ENCODE measurements at regions not wholly inside any gene's neighbourhood (a gene's known extent, or its start where the extent isn't known, plus 50 kb on each side); places are given as distances from the start of the nearest gene placed in this dataset.

DNA sequence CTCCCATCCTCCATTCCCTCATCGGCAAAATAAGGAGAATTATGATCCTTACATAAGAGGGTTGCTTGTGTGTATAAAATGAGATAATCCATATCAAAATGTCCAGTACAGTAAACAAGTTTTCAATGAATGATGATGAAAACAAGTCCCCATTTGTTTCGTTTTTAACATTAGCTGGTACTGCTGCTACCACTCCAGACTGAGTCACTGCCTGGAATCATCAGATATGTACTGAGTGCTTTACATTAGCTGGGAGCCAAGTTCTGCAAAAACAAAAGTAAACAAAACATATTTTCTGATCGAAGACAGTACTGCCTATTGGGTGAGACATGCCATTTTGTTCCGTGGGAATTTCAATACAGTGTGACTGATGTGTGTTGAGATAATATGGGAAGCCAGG, 123.2 kb upstream of the IGFBP7 start:
- Histone ChIP-seq H3K4me1 (ENCODE audit: control insufficient read depth in 1 of 2, insufficient read depth in 2 of 2, low read length in 2 of 2) (no peaks in the 10 kb centered on the region), H3K27ac (ENCODE audit: low read length) (no peak overlapping the region), H3K9me3 (ENCODE audit: control insufficient read depth in 1 of 2, low read length in 2 of 2) (no peaks in the 10 kb centered on the region), H3K36me3 (ENCODE audit: control insufficient read depth in 1 of 2, insufficient read depth in 2 of 2, low read length in 2 of 2) (no peaks in the 10 kb centered on the region), H3K27me3 (ENCODE audit: low read depth, low read length) (no peaks in the 10 kb centered on the region), H3K4me3 (ENCODE audit: low read depth in 1 of 2, low read length in 2 of 2) (no peak overlapping the region)

- H3K36me3 ChIP-seq (ENCODE audit: control insufficient read depth in 1 of 2, insufficient read depth in 2 of 2, low read length in 2 of 2) = no peaks in the 10 kb centered on the region
- no peak overlapping the region for H3K27ac ChIP-seq (ENCODE audit: low read length)
- H3K4me1 ChIP-seq (ENCODE audit: control insufficient read depth in 1 of 2, insufficient read depth in 2 of 2, low read length in 2 of 2) = no peaks in the 10 kb centered on the region
- H3K9me3 ChIP-seq (ENCODE audit: control insufficient read depth in 1 of 2, low read length in 2 of 2) = no peaks in the 10 kb centered on the region
- H3K4me3 ChIP-seq (ENCODE audit: low read depth in 1 of 2, low read length in 2 of 2) = no peak overlapping the region
- H3K27me3 ChIP-seq (ENCODE audit: low read depth, low read length) = no peaks in the 10 kb centered on the region
Measured at GRCh38 chr4:57231781-57232180, 121.6 kb upstream of the IGFBP7 start.

GRCh38 chr4:57220734-57221133, 110.5 kb upstream of the IGFBP7 start:
- Histone ChIP-seq H3K27me3 (ENCODE audit: low read depth, low read length) (no peaks in the 10 kb centered on the region), H3K27ac (ENCODE audit: low read length) (no peak overlapping the region), H3K4me1 (ENCODE audit: control insufficient read depth in 1 of 2, insufficient read depth in 2 of 2, low read length in 2 of 2) (no peaks in the 10 kb centered on the region), H3K4me3 (ENCODE audit: low read depth in 1 of 2, low read length in 2 of 2) (no peak overlapping the region), H3K36me3 (ENCODE audit: control insufficient read depth in 1 of 2, insufficient read depth in 2 of 2, low read length in 2 of 2) (no peaks in the 10 kb centered on the region), H3K9me3 (ENCODE audit: control insufficient read depth in 1 of 2, low read length in 2 of 2) (no peaks in the 10 kb centered on the region)

DNA sequence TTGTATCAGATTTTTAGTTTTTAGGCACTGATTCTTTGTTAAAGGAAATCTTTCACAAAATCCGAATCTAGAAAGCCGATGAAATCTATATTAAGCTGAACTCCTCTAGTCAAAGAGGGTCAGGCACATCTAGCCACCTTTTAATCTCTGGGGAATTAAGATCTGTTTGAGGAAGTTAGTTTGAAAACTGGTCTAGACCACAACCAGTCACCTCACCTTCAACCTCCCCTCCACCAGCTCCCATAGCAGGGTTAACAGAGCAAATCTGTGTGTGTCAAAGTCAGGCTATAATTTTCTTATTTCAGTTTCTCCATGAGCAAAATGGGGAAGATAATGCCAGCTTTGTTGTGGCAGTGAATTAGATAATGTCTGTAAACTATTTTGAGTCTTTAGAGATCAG, 110.0 kb upstream of the IGFBP7 start:
- Histone ChIP-seq H3K27ac (ENCODE audit: low read length) (no peak overlapping the region), H3K27me3 (ENCODE audit: low read depth, low read length) (no peaks in the 10 kb centered on the region)

DNA sequence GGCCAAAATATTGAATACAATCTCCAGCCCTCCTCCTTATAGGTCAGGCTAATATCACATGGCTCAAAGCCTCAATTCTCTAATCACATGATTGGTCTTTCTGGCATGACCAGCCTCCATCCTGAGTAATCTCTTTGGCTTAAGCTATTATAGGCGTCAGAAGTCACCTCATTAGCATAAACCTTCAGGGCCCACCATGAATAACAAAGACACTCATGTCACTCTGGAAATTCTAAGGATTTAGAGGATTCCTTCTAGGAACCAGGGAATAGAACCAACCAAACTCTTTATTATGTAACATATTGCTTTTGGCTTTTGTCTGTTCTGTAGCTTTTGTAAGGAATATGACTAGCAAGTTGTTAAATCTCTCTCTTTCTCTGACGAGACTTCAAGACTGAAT, 109.2 kb upstream of the IGFBP7 start:
- H3K9me3 ChIP-seq (ENCODE audit: control insufficient read depth in 1 of 2, low read length in 2 of 2) = no peaks in the 10 kb centered on the region
- H3K36me3 ChIP-seq (ENCODE audit: control insufficient read depth in 1 of 2, insufficient read depth in 2 of 2, low read length in 2 of 2) = no peaks in the 10 kb centered on the region
- no peak overlapping the region for H3K4me3 ChIP-seq (ENCODE audit: low read depth in 1 of 2, low read length in 2 of 2)
- H3K27me3 ChIP-seq (ENCODE audit: low read depth, low read length) = no peaks in the 10 kb centered on the region
- H3K4me1 ChIP-seq (ENCODE audit: control insufficient read depth in 1 of 2, insufficient read depth in 2 of 2, low read length in 2 of 2) = no peaks in the 10 kb centered on the region
- no peak overlapping the region for H3K27ac ChIP-seq (ENCODE audit: low read length)

More for the DNA sequence above, 110.0 kb upstream of the IGFBP7 start:
- H3K36me3 ChIP-seq (ENCODE audit: control insufficient read depth in 1 of 2, insufficient read depth in 2 of 2, low read length in 2 of 2) = no peaks in the 10 kb centered on the region
- no peaks in the 10 kb centered on the region for H3K4me1 ChIP-seq (ENCODE audit: control insufficient read depth in 1 of 2, insufficient read depth in 2 of 2, low read length in 2 of 2)
- H3K9me3 ChIP-seq (ENCODE audit: control insufficient read depth in 1 of 2, low read length in 2 of 2) = no peaks in the 10 kb centered on the region
- no peak overlapping the region for H3K4me3 ChIP-seq (ENCODE audit: low read depth in 1 of 2, low read length in 2 of 2)

DNA sequence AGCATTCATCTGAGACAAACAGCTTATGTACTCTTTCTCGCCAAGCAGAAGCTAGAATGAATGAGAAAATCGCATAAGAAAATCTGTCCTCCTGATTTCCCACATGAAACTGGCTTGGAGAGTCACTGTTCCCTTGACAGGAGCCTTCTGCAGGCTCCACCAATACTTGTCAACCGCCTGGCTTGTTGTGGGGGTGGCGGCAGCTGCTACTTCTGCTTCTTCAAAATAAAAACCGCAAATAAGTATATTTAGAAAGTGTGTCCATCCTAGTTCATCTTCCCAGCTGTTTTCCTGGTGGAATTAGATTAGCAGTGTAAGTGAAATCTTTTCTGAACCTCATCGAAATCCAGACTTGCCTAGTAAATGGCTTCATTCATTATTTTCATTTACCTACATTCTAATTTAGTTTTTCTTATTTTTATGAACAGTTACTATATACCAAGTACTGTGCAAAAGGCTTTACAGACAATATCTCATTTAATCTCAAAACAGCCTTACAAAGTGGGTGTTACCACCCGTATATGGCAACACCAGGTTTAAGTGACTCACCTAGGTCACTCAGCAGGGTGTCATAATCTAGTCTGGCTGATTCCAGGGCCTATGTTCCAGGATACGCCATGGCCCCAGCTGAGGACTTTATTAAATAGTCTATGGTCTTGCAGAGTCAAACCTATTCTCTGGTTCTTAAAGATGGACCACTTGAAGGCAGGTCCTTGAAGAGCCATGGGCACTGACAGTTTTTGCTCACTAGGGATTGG, 104.6 kb upstream of the IGFBP7 start:
- Histone ChIP-seq H3K4me3 (ENCODE audit: low read depth in 1 of 2, low read length in 2 of 2) (no peak overlapping the region), H3K27me3 (ENCODE audit: low read depth, low read length) (no peaks in the 10 kb centered on the region), H3K9me3 (ENCODE audit: control insufficient read depth in 1 of 2, low read length in 2 of 2) (no peaks in the 10 kb centered on the region), H3K36me3 (ENCODE audit: control insufficient read depth in 1 of 2, insufficient read depth in 2 of 2, low read length in 2 of 2) (no peaks in the 10 kb centered on the region), H3K4me1 (ENCODE audit: control insufficient read depth in 1 of 2, insufficient read depth in 2 of 2, low read length in 2 of 2) (no peaks in the 10 kb centered on the region), H3K27ac (ENCODE audit: low read length) (no peak overlapping the region)

DNA sequence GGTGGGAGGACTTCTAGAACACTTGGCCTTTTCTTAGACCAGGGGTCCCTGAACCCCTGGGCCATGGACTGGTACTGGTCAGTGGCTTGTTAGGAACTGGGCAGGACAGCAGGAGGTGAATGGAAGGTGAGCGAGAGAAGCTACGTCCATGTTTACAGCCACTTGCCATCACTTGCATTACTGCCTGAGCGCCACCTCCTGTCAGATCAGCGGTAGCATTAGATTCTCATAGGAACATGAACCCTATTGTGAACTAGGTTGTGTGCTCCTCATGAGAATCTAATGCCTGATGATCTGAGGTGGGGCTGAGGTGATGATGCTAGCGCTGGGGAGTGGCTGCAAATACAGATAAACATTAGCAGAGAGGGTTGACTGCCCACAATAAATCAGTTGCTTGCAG, 100.9 kb upstream of the IGFBP7 start:
- no peaks in the 10 kb centered on the region for H3K4me1 ChIP-seq (ENCODE audit: control insufficient read depth in 1 of 2, insufficient read depth in 2 of 2, low read length in 2 of 2)
- H3K9me3 ChIP-seq (ENCODE audit: control insufficient read depth in 1 of 2, low read length in 2 of 2) = peaks cover 0 to 2% of the 10 kb centered on the region in 2 donors
- no peak overlapping the region for H3K4me3 ChIP-seq (ENCODE audit: low read depth in 1 of 2, low read length in 2 of 2)
- H3K36me3 ChIP-seq (ENCODE audit: control insufficient read depth in 1 of 2, insufficient read depth in 2 of 2, low read length in 2 of 2) = no peaks in the 10 kb centered on the region
- H3K27me3 ChIP-seq (ENCODE audit: low read depth, low read length) = no peaks in the 10 kb centered on the region
- H3K27ac ChIP-seq (ENCODE audit: low read length) = no peak overlapping the region

GRCh38 chr4:57206172-57206571, 96.0 kb upstream of the IGFBP7 start:
- H3K36me3 ChIP-seq (ENCODE audit: control insufficient read depth in 1 of 2, insufficient read depth in 2 of 2, low read length in 2 of 2) = no peaks in the 10 kb centered on the region
- H3K4me1 ChIP-seq (ENCODE audit: control insufficient read depth in 1 of 2, insufficient read depth in 2 of 2, low read length in 2 of 2) = no peaks in the 10 kb centered on the region
- no peaks in the 10 kb centered on the region for H3K27me3 ChIP-seq (ENCODE audit: low read depth, low read length)
- H3K4me3 ChIP-seq (ENCODE audit: low read depth in 1 of 2, low read length in 2 of 2) = no peak overlapping the region
- H3K9me3 ChIP-seq (ENCODE audit: control insufficient read depth in 1 of 2, low read length in 2 of 2) = peaks cover 0 to 2% of the 10 kb centered on the region in 2 donors
- H3K27ac ChIP-seq (ENCODE audit: low read length) = no peak overlapping the region

GRCh38 chr4:57205580-57205979, 95.4 kb upstream of the IGFBP7 start:
- H3K27ac ChIP-seq (ENCODE audit: low read length) = no peak overlapping the region
- no peak overlapping the region for H3K4me3 ChIP-seq (ENCODE audit: low read depth in 1 of 2, low read length in 2 of 2)
- H3K9me3 ChIP-seq (ENCODE audit: control insufficient read depth in 1 of 2, low read length in 2 of 2) = peaks cover 0 to 2% of the 10 kb centered on the region in 2 donors
- H3K27me3 ChIP-seq (ENCODE audit: low read depth, low read length) = no peaks in the 10 kb centered on the region
- H3K36me3 ChIP-seq (ENCODE audit: control insufficient read depth in 1 of 2, insufficient read depth in 2 of 2, low read length in 2 of 2) = no peaks in the 10 kb centered on the region
- no peaks in the 10 kb centered on the region for H3K4me1 ChIP-seq (ENCODE audit: control insufficient read depth in 1 of 2, insufficient read depth in 2 of 2, low read length in 2 of 2)

DNA sequence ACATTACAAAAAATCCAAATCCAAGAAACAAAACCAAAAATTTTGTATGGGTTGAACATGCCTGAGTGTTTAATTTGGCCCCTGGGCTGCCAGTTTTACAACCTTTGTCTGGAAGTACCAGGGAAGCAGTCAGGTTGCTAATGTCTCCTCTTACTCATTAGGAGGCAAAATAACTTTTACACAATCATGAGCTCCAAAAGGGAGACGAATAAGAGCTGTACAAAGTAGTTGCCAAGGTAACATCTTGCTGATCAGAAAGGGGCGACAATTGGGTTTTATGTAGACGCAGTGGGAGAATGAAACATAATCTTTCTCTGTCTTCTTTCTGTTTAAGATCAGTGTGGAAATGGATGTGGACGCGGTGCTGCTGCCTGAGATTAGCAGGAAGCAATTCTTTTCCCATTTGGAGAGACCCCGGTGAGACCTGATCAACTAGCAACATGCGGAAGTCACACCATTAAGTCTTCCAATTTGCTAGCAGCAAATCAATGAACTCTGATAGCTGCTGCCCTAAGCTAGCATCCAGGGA, 90.7 kb upstream of the IGFBP7 start:
- H3K9me3 ChIP-seq (ENCODE audit: control insufficient read depth in 1 of 2, low read length in 2 of 2) = no peaks in the 10 kb centered on the region

GRCh38 chr4:57199267-57199666, 89.1 kb upstream of the IGFBP7 start:
- H3K36me3 ChIP-seq (ENCODE audit: control insufficient read depth in 1 of 2, insufficient read depth in 2 of 2, low read length in 2 of 2) = no peaks in the 10 kb centered on the region
- no peaks in the 10 kb centered on the region for H3K4me1 ChIP-seq (ENCODE audit: control insufficient read depth in 1 of 2, insufficient read depth in 2 of 2, low read length in 2 of 2)
- H3K9me3 ChIP-seq (ENCODE audit: control insufficient read depth in 1 of 2, low read length in 2 of 2) = no peaks in the 10 kb centered on the region
- no peak overlapping the region for H3K27ac ChIP-seq (ENCODE audit: low read length)
- no peak overlapping the region for H3K4me3 ChIP-seq (ENCODE audit: low read depth in 1 of 2, low read length in 2 of 2)
- no peaks in the 10 kb centered on the region for H3K27me3 ChIP-seq (ENCODE audit: low read depth, low read length)

More for the DNA sequence above, 90.7 kb upstream of the IGFBP7 start:
- Histone ChIP-seq H3K36me3 (ENCODE audit: control insufficient read depth in 1 of 2, insufficient read depth in 2 of 2, low read length in 2 of 2) (no peaks in the 10 kb centered on the region), H3K27ac (ENCODE audit: low read length) (no peak overlapping the region), H3K4me1 (ENCODE audit: control insufficient read depth in 1 of 2, insufficient read depth in 2 of 2, low read length in 2 of 2) (no peaks in the 10 kb centered on the region), H3K4me3 (ENCODE audit: low read depth in 1 of 2, low read length in 2 of 2) (no peak overlapping the region), H3K27me3 (ENCODE audit: low read depth, low read length) (no peaks in the 10 kb centered on the region)

DNA sequence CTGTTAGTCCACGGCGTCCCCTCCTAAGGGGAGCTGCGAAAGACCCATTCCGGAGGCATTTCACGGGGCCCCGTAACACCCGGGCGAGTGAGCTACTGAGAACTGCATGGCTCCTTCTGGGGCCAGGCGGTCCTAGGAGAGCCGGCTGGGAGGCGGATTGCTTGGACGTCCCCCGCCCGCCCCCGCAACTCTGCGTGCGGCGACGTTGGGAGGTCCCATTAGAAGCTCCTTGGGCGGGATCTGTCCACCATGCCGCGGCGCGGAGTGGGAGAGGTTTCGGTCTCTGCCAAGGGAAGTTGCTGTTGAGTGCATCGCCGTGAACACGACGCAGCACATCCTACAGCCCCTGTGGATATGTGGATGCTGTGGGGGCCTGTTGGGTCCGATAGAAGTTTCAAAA, 85.4 kb upstream of the IGFBP7 start:
- H3K9me3 ChIP-seq (ENCODE audit: control insufficient read depth in 1 of 2, low read length in 2 of 2) = no peaks in the 10 kb centered on the region
- H3K4me1 ChIP-seq (ENCODE audit: control insufficient read depth in 1 of 2, insufficient read depth in 2 of 2, low read length in 2 of 2) = peaks cover 0 to 27% of the 10 kb centered on the region in 2 donors
- no peaks in the 10 kb centered on the region for H3K36me3 ChIP-seq (ENCODE audit: control insufficient read depth in 1 of 2, insufficient read depth in 2 of 2, low read length in 2 of 2)
- H3K4me3 ChIP-seq (ENCODE audit: low read depth in 1 of 2, low read length in 2 of 2) = no peak overlapping the region
- no peak overlapping the region for H3K27ac ChIP-seq (ENCODE audit: low read length)
- no peaks in the 10 kb centered on the region for H3K27me3 ChIP-seq (ENCODE audit: low read depth, low read length)
